Ishikawa (cell line): ENCODE measurements at regions not wholly inside any gene's neighbourhood (a gene's known extent, or its start where the extent isn't known, plus 50 kb on each side); places are given as distances from the start of the nearest gene placed in this dataset.

Source experiments
- CEBPB ChIP-seq: IDR thresholded peaks from 2 replicates; pipeline ENCODE4 v1.6.1; 2012
- CREB1 ChIP-seq: IDR thresholded peaks from 2 replicates; pipeline ENCODE4 v1.6.1; 2012; ENCODE audit warnings: low read depth
- EGR1 ChIP-seq: IDR thresholded peaks from 2 replicates; pipeline ENCODE4 v1.6.1; 2012
- EP300 ChIP-seq: IDR thresholded peaks from 2 replicates; pipeline ENCODE4 v1.6.1; 2012; ENCODE audit warnings: borderline replicate concordance
- FOXM1 ChIP-seq: IDR thresholded peaks from 2 replicates; pipeline ENCODE4 v1.6.1; 2012; ENCODE audit warnings: low read depth, borderline replicate concordance
- NFIC ChIP-seq: IDR thresholded peaks from 2 replicates; pipeline ENCODE4 v1.6.1; 2012
- RAD21 ChIP-seq: IDR thresholded peaks from 2 replicates; pipeline ENCODE4 v1.6.1; 2012; ENCODE audit warnings: low read depth
- TAF1 ChIP-seq: IDR thresholded peaks from 2 replicates; pipeline ENCODE4 v1.6.1; 2012; ENCODE audit warnings: low read depth, mild to moderate bottlenecking
- TCF12 ChIP-seq: IDR thresholded peaks from 2 replicates; pipeline ENCODE4 v1.6.1; 2012; ENCODE audit warnings: low read depth
- TEAD4 ChIP-seq: IDR thresholded peaks from 2 replicates; pipeline ENCODE4 v1.6.1; 2012
- YY1 ChIP-seq: IDR thresholded peaks from 2 replicates; pipeline ENCODE4 v1.6.1; 2012; ENCODE audit warnings: low read depth
- ZBTB7A ChIP-seq: IDR thresholded peaks from 2 replicates; pipeline ENCODE4 v1.6.1; 2012; ENCODE audit warnings: low read depth
- TF ChIP-seq, protein P1 (sequence below): IDR thresholded peaks from 2 replicates; pipeline ENCODE4 v1.6.1; 2012
- TF ChIP-seq, protein P2 (sequence below): IDR thresholded peaks from 2 replicates; pipeline ENCODE4 v1.6.1; 2012; ENCODE audit warnings: low read depth, mild to moderate bottlenecking
- TF ChIP-seq, protein P3 (sequence below): IDR thresholded peaks from 2 replicates; pipeline ENCODE4 v1.6.1; 2012

DNA sequence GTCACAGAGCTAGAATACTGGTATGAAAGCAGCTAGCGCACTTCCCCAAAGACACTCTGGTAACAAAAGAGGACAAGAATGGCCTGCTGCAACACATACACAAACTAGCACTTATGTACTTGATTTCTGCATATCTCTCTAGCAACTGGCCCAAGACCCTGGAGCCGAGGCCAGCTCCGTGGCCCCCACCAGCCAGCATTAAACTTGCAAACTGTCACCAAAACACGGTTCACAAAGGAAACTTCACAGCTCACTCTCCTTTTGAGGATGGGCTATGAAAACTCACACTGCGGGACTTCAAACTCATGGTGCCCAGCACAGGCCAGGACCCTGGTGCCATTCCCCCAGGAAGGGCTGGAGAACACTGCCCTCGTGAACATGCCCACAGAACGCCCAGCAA lies 115.9 kb upstream of the RPS6KA2 start:
- TF ChIP-seq, protein P1, sequence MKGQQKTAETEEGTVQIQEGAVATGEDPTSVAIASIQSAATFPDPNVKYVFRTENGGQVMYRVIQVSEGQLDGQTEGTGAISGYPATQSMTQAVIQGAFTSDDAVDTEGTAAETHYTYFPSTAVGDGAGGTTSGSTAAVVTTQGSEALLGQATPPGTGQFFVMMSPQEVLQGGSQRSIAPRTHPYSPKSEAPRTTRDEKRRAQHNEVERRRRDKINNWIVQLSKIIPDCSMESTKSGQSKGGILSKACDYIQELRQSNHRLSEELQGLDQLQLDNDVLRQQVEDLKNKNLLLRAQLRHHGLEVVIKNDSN: no peak
- TF ChIP-seq, protein P2, sequence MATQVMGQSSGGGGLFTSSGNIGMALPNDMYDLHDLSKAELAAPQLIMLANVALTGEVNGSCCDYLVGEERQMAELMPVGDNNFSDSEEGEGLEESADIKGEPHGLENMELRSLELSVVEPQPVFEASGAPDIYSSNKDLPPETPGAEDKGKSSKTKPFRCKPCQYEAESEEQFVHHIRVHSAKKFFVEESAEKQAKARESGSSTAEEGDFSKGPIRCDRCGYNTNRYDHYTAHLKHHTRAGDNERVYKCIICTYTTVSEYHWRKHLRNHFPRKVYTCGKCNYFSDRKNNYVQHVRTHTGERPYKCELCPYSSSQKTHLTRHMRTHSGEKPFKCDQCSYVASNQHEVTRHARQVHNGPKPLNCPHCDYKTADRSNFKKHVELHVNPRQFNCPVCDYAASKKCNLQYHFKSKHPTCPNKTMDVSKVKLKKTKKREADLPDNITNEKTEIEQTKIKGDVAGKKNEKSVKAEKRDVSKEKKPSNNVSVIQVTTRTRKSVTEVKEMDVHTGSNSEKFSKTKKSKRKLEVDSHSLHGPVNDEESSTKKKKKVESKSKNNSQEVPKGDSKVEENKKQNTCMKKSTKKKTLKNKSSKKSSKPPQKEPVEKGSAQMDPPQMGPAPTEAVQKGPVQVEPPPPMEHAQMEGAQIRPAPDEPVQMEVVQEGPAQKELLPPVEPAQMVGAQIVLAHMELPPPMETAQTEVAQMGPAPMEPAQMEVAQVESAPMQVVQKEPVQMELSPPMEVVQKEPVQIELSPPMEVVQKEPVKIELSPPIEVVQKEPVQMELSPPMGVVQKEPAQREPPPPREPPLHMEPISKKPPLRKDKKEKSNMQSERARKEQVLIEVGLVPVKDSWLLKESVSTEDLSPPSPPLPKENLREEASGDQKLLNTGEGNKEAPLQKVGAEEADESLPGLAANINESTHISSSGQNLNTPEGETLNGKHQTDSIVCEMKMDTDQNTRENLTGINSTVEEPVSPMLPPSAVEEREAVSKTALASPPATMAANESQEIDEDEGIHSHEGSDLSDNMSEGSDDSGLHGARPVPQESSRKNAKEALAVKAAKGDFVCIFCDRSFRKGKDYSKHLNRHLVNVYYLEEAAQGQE: no peak
- TF ChIP-seq TAF1 (no peak), YY1 (no peak), EP300 (no peak), TCF12 (no peak), FOXM1 (no peak), ZBTB7A (no peak), CEBPB (no peak), RAD21 (no peak), TEAD4 (no peak), EGR1 (no peak), CREB1 (no peak), NFIC (no peak)
- TF ChIP-seq, protein P3, sequence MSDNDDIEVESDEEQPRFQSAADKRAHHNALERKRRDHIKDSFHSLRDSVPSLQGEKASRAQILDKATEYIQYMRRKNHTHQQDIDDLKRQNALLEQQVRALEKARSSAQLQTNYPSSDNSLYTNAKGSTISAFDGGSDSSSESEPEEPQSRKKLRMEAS: no peak

DNA sequence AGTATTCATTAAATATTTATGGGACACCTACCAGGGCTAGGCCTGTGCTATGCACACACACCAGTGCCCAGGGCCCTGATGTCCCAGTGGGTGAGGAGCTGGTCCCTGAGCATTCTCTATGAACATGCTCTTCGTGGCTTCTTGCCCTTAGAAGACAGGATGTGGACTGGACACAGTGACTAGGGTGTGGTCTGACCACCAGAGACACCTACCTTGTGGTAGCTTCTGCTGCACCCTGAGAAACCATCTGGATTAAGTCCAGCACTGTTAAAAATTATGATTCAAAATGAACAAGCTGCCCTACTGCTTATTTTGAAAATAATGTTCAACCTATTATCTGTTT lies 112.9 kb upstream of the RPS6KA2 start:
- TF ChIP-seq EGR1 (no peak), TAF1 (no peak), CREB1 (no peak), YY1 (no peak), ZBTB7A (no peak), RAD21 (no peak), NFIC (no peak), TEAD4 (no peak), FOXM1 (no peak), TCF12 (no peak)
- TF ChIP-seq, protein P3: no peak
- TF ChIP-seq, protein P1: no peak

DNA sequence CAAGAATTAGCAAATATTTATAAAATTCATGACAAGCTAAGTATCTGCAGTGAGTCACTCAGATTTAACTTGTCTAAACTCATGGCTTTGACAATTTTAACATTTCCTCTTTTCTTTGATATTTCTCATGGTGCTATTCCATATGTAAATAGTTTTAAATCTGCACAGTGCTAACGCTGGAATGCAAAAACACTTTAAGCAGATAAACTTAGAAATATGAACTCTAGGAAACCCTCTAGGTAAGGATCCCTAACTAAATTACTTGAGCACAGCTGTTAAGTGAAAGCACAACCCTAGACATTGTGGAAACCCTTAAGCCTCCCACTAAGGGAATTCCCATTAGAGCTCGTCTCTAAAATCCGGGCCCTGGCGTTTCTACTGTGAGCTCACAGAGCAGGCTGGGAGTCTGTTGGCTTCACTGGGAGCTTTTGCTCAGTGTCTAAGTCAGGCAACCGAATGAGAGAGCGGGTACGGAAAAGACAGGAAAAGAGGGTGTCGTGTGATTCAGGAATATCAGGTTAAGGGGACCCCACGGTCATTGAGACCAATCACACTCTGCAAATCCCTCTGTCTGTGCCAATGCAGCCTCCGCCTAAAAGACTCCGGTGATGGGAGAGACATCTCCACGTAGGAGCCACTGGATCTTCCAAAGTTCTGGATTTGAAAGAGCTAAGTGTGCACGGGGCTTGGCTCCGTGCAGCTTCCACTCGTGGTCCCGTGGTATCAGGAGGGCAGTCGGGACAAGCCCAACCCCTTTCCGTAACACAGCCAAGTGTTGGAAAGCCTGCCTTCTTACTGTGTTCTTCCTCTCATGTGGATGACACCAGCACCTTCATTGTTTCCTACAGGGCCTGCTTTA lies 112.3 kb upstream of the RPS6KA2 start:
- TF ChIP-seq, protein P3: no peak

DNA sequence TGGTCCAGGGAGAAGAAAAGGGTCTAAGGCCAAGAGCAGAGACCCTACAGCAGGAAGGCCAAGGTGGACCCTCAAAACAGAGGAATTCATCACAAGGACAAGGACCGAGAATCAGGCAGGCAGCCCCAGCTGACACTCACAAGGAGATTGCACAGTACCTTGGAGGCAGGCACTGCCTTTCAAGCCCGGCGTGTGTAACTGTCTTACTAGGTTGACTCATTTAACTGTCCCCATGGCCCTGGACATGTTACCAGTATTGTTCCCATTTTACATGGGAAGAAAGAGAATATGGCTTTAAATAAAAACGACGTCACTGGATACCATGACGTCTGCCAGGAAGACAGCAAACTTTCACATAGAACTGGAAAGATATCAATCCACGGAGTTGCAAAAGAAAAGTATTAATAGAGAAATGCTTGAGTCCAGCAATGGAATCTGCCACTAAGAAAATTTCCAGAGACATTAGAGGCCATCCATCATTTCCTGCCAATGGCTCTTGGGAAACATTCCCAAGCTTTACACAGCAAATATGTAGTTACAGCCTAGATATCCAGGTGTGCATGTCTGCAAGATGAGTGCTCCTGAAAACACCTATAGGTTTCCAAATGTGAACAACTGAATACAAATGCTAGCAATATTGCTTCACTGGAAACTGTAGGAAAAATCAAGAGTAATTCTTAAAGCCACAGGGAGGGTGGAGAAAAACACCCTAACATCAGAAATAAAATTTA lies 111.5 kb upstream of the RPS6KA2 start:
- TF ChIP-seq CREB1 (no peak), TEAD4 (no peak), TAF1 (no peak), EGR1 (no peak), NFIC (no peak), YY1 (no peak), FOXM1 (no peak), TCF12 (no peak), RAD21 (no peak), EP300 (no peak)
- TF ChIP-seq, protein P3: no peak

DNA sequence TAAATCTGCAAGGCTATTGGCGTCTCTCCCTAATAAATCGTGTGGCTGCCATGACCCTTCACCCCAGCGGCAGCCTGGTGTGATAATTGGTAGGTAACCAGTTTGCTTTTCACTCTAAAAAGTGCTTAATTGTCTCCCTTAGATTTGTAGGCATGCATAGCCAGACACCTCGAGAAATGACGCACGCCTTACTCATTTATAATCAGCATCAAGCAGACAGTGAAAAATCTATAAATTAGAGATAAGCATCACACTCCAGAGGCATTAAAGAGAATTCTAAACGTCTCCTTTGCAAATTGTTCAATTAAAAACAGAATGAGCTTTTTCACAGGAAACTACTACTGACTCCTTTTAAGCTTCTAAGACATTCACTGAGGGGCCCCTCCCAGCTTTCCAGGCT lies 110.2 kb upstream of the RPS6KA2 start:
- TF ChIP-seq RAD21 (no peak), ZBTB7A (no peak), TEAD4 (no peak), EGR1 (no peak), CEBPB (no peak), NFIC (no peak), CREB1 (no peak), EP300 (no peak), TAF1 (no peak), YY1 (no peak), TCF12 (no peak), FOXM1 (no peak)
- TF ChIP-seq, protein P3: no peak
- TF ChIP-seq, protein P2: no peak
- TF ChIP-seq, protein P1: no peak
